ENCODE measurements at regions not wholly inside any gene's neighbourhood (a gene's known extent, or its start where the extent isn't known, plus 50 kb on each side); places are given as distances from the start of the nearest gene placed in this dataset.

DNA sequence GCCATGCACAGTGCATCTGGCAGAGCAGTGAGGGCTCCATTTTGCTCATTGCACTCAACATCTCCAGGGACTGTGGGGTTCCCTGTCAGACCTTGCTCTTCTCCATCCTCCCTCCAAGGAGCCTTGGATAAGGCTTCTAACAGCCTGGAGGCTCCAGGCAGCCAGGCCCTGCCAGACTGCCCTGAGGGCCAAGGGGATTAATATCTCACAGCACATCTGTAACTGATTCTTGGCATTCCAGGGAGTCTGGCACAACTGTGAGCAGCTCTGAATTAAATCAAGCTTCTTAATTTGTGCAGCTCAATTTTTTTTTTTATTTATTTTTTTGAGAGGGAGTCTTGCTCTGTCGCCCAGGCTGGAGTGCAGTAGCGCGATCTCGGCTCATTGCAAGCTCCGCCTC is 224.5 kb upstream of the PGRMC2 start:
- Histone ChIP-seq H3K36me3 (ENCODE audit: low read depth) (0 out of 2 replicates have a peak, but pooled peaks cover 5% of the 10 kb centered on the region), H4K20me1 (ENCODE audit: insufficient read depth) (no peaks in the 10 kb centered on the region), H3K27ac (no peak overlapping the region), H3K9ac (no peak overlapping the region), H3K4me2 (ENCODE audit: unreplicated experiment) (peak overlapping the region; percentile 30), H3K79me2 (ENCODE audit: insufficient read depth) (no peaks in the 10 kb centered on the region), H3K9me2 (ENCODE audit: insufficient read depth) (no peaks in the 10 kb centered on the region), H3K4me1 (ENCODE audit: insufficient read depth) (peaks cover 40% of the 10 kb centered on the region), H3K9me3 (ENCODE audit: low read depth) (no peaks in the 10 kb centered on the region), H3K27me3 (replicated peaks; ENCODE audit: insufficient read depth) (no peaks in the 10 kb centered on the region), H2AFZ (no peak overlapping the region), H3K4me3 (no peak overlapping the region), H3F3A (ENCODE audit: insufficient read depth) (peaks cover 19% of the 10 kb centered on the region)
- peak; percentile 57 for DNase-seq
- in situ Hi-C loops (cut with MboI), result no loop called here
- WGBS, 2 experiments (ENCODE audit: low coverage in 1 of 2, low lambda C conversion rate in 2 of 2, missing lambda C conversion rate in 2 of 2), result 58 to 62% methylated on average over 5 of the region's 5 CpGs
- TF ChIP-seq EZH2phosphoT487 (IDR thresholded peaks at IDR 0.05; ENCODE audit: insufficient read depth, low read depth) (no peak), EZH2 (IDR thresholded peaks at IDR 0.05; ENCODE audit: insufficient read depth, poor library complexity, severe bottlenecking) (no peak)

DNA sequence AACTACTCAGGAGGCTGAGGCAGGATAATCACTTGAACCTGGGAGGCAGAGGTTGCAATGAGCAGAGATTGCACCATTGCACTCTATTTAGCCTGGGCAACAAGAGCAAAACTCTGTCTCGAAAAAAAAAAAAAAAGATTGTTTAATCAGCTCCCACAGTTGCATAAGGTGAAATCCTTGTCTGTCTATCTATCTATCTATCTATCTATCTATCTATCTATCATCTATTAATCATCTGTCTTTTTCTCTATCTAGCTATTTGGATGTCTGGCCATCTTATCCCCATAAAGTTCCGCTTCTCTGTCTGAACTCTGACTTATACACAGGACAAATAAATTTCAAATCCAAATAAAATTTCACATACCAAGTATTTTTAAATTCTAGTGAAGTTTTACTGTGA is 223.2 kb upstream of the PGRMC2 start:
- no peak overlapping the region for H3K27ac ChIP-seq
- no peaks in the 10 kb centered on the region for H3K9me3 ChIP-seq (ENCODE audit: low read depth)
- no peak overlapping the region for H3K4me2 ChIP-seq (ENCODE audit: unreplicated experiment)
- H3F3A ChIP-seq (ENCODE audit: insufficient read depth), result 0 out of 2 replicates have a peak, but pooled peaks cover 8% of the 10 kb centered on the region
- H3K27me3 ChIP-seq (replicated peaks; ENCODE audit: insufficient read depth), result no peaks in the 10 kb centered on the region
- 0 out of 2 replicates have a peak, but pooled peaks cover 5% of the 10 kb centered on the region for H3K36me3 ChIP-seq (ENCODE audit: low read depth)
- no peak overlapping the region for H2AFZ ChIP-seq
- H4K20me1 ChIP-seq (ENCODE audit: insufficient read depth), result no peaks in the 10 kb centered on the region
- in situ Hi-C loops (cut with MboI), result no loop called here
- DNase-seq, result no peak
- no peak for TF ChIP-seq EZH2phosphoT487 (IDR thresholded peaks at IDR 0.05; ENCODE audit: insufficient read depth, low read depth)
- TF ChIP-seq EZH2 (IDR thresholded peaks at IDR 0.05; ENCODE audit: insufficient read depth, poor library complexity, severe bottlenecking), result no peak
- no peak overlapping the region for H3K4me3 ChIP-seq
- H3K9me2 ChIP-seq (ENCODE audit: insufficient read depth), result no peaks in the 10 kb centered on the region
- H3K9ac ChIP-seq, result no peak overlapping the region
- no peaks in the 10 kb centered on the region for H3K79me2 ChIP-seq (ENCODE audit: insufficient read depth)
- H3K4me1 ChIP-seq (ENCODE audit: insufficient read depth), result peaks cover 27% of the 10 kb centered on the region
- 94 to 100% methylated on average over 2 of the region's 2 CpGs for WGBS, 2 experiments (ENCODE audit: low coverage in 1 of 2, low lambda C conversion rate in 2 of 2, missing lambda C conversion rate in 2 of 2)

DNA sequence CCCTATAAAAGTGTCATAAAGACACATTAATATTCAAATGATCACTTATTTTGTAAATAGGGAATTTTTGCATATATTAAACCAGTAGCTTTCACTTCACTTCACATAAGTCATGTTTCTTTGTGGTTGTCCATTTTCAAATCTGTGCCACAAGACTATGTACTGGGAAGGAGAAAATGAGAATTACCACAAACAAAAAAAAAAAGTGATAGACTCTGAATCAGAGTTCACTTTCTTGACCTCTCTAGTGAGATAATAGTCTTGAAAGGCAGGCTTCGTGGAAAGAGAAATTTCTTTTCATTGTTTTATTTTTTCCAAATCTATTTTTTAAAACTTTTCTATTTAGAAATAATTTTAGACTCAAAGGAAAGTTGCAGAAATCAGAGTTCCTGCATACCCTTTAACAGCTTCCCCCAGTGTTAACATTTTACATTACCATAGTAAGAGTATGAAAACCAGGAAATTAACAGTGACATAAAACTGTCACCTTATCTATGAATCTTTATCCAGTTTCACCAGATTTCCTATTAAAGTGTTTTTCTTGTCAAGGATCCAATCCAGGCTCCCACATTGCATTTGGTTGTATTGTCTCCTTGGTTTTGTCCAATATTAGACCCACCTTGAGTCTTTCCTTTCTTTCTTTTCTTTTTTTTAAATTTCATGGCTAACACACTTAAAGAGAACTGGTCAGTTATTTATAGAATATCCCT is 215.4 kb upstream of the PGRMC2 start:
- H3K79me2 ChIP-seq (ENCODE audit: insufficient read depth), result no peaks in the 10 kb centered on the region

DNA sequence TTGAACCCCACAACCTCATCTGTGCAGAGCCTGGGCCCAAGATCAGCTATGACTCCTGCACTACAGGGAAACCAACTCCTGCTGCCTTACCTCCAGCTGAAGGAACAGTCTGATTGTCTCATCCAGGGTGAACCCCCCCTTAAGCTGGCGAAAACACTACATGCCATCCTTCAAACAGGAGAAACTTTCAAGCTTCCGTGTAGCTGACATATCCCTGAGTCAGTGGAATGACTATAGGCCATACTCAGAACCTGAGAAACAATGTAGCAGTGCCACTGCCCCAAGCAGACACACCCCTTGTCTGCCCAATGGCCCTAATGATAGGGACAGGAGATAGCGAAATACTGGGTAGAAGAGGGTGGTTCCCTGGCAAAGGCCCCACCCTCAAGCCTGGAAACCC is 213.6 kb upstream of the PGRMC2 start:
- Histone ChIP-seq H3K4me2 (ENCODE audit: unreplicated experiment) (no peak overlapping the region), H3K27ac (no peak overlapping the region), H3K36me3 (ENCODE audit: low read depth) (0 out of 2 replicates have a peak, but pooled peaks cover 3% of the 10 kb centered on the region), H3K9me2 (ENCODE audit: insufficient read depth) (no peaks in the 10 kb centered on the region), H3K4me3 (no peak overlapping the region), H3K27me3 (replicated peaks; ENCODE audit: insufficient read depth) (no peaks in the 10 kb centered on the region), H2AFZ (no peak overlapping the region), H3K4me1 (ENCODE audit: insufficient read depth) (no peaks in the 10 kb centered on the region), H3K9ac (no peak overlapping the region), H3K9me3 (ENCODE audit: low read depth) (no peaks in the 10 kb centered on the region), H4K20me1 (ENCODE audit: insufficient read depth) (no peaks in the 10 kb centered on the region), H3K79me2 (ENCODE audit: insufficient read depth) (no peaks in the 10 kb centered on the region), H3F3A (ENCODE audit: insufficient read depth) (no peaks in the 10 kb centered on the region)
- WGBS, 2 experiments (ENCODE audit: low coverage in 1 of 2, low lambda C conversion rate in 2 of 2, missing lambda C conversion rate in 2 of 2), result 75 to 77% methylated on average over 3 of the region's 3 CpGs
- in situ Hi-C loops (cut with MboI), result no loop called here
- TF ChIP-seq EZH2phosphoT487 (IDR thresholded peaks at IDR 0.05; ENCODE audit: insufficient read depth, low read depth), result no peak
- TF ChIP-seq EZH2 (IDR thresholded peaks at IDR 0.05; ENCODE audit: insufficient read depth, poor library complexity, severe bottlenecking), result no peak
- DNase-seq, result no peak

More for the DNA sequence above, 215.4 kb upstream of the PGRMC2 start:
- H3K4me2 ChIP-seq (ENCODE audit: unreplicated experiment), result no peak overlapping the region
- no peaks in the 10 kb centered on the region for H3K36me3 ChIP-seq (ENCODE audit: low read depth)
- H3K9me3 ChIP-seq (ENCODE audit: low read depth), result no peaks in the 10 kb centered on the region
- 61 to 70% methylated on average over 1 of the region's 1 CpG for WGBS, 2 experiments (ENCODE audit: low coverage in 1 of 2, low lambda C conversion rate in 2 of 2, missing lambda C conversion rate in 2 of 2)
- no peak overlapping the region for H3K4me3 ChIP-seq
- H3K27ac ChIP-seq, result no peak overlapping the region
- no peak for TF ChIP-seq EZH2 (IDR thresholded peaks at IDR 0.05; ENCODE audit: insufficient read depth, poor library complexity, severe bottlenecking)
- no peak for TF ChIP-seq EZH2phosphoT487 (IDR thresholded peaks at IDR 0.05; ENCODE audit: insufficient read depth, low read depth)
- no peak for DNase-seq
- no peak overlapping the region for H3K9ac ChIP-seq
- H4K20me1 ChIP-seq (ENCODE audit: insufficient read depth), result no peaks in the 10 kb centered on the region
- H3K4me1 ChIP-seq (ENCODE audit: insufficient read depth), result no peaks in the 10 kb centered on the region
- no peaks in the 10 kb centered on the region for H3F3A ChIP-seq (ENCODE audit: insufficient read depth)
- H2AFZ ChIP-seq, result no peak overlapping the region
- H3K9me2 ChIP-seq (ENCODE audit: insufficient read depth), result no peaks in the 10 kb centered on the region
- H3K27me3 ChIP-seq (replicated peaks; ENCODE audit: insufficient read depth), result no peaks in the 10 kb centered on the region
- in situ Hi-C loops (cut with MboI), result no loop called here

Measured in GM23248 (cell line).